HEK293T (cell line): ENCODE measurements at regions not wholly inside any gene's neighbourhood (a gene's known extent, or its start where the extent isn't known, plus 50 kb on each side); places are given as distances from the start of the nearest gene placed in this dataset.

Experiments used
- CTCF ChIA-PET: fragments of 350-600 bp; formaldehyde crosslinking; extraction: SDS; loops from one replicate; lab custom pipeline; 2021; ENCODE audit warnings: antibody characterized with exemption, inconsistent platforms; lab: Yijun Ruan, JAX
- POLR2A ChIA-PET: fragments of 350-600 bp; formaldehyde crosslinking; extraction: SDS; loops from one replicate; lab custom pipeline; 2020; ENCODE audit warnings: antibody characterized with exemption, inconsistent platforms; lab: Yijun Ruan, JAX
- DNase-seq: peaks from one replicate; pipeline ENCODE4 v3.0.0; 2012; ENCODE audit warnings: mixed read lengths; ENCODE audit errors: extremely low spot score
- ARNT ChIP-seq: fragments of 450-650 bp; IDR thresholded peaks from 2 replicates; pipeline ENCODE4 v1.6.1; 2017; ENCODE audit warnings: mild to moderate bottlenecking
- BHLHE40 ChIP-seq: fragments of 450-650 bp; IDR thresholded peaks from 2 replicates; pipeline ENCODE4 v1.6.1; 2016; ENCODE audit warnings: mild to moderate bottlenecking, moderate library complexity, borderline replicate concordance
- CTBP1 ChIP-seq: fragments of 450-650 bp; IDR thresholded peaks from 2 replicates; pipeline ENCODE4 v1.6.1; 2016; ENCODE audit warnings: borderline replicate concordance
- ELF4 ChIP-seq: fragments of 450-650 bp; IDR thresholded peaks from 2 replicates; pipeline ENCODE4 v1.6.1; 2017; ENCODE audit warnings: antibody characterized with exemption
- FOXA1 ChIP-seq: fragments of 450-650 bp; IDR thresholded peaks from 2 replicates; pipeline ENCODE4 v1.6.1; 2016; ENCODE audit warnings: mild to moderate bottlenecking
- FOXK2 ChIP-seq: fragments of 450-650 bp; IDR thresholded peaks from 2 replicates; pipeline ENCODE4 v1.6.1; 2016; ENCODE audit warnings: mild to moderate bottlenecking
- FOXM1 ChIP-seq: fragments of 450-650 bp; IDR thresholded peaks from 2 replicates; pipeline ENCODE4 v1.6.1; 2017; ENCODE audit warnings: mild to moderate bottlenecking, borderline replicate concordance
- HDGF ChIP-seq: fragments of 450-650 bp; IDR thresholded peaks from 2 replicates; pipeline ENCODE4 v1.6.1; 2017; ENCODE audit warnings: antibody characterized with exemption, borderline replicate concordance
- L3MBTL2 ChIP-seq: fragments of 450-650 bp; conservative IDR thresholded peaks from 2 replicates; pipeline ENCODE4 v1.6.1; 2016; ENCODE audit warnings: mild to moderate bottlenecking
- LEF1 ChIP-seq: fragments of 450-650 bp; IDR thresholded peaks from 2 replicates; pipeline ENCODE4 v1.6.1; 2017; ENCODE audit warnings: mild to moderate bottlenecking, borderline replicate concordance
- NFRKB ChIP-seq: fragments of 450-650 bp; IDR thresholded peaks from 2 replicates; pipeline ENCODE4 v1.6.1; 2016; ENCODE audit warnings: mild to moderate bottlenecking, moderate library complexity
- SP1 ChIP-seq: fragments of 450-650 bp; IDR thresholded peaks from 2 replicates; pipeline ENCODE4 v1.6.1; 2017
- SUZ12 ChIP-seq: fragments of 450-650 bp; IDR thresholded peaks from 2 replicates; pipeline ENCODE4 v1.6.1; 2016; ENCODE audit warnings: mild to moderate bottlenecking
- TARDBP ChIP-seq: fragments of 450-650 bp; IDR thresholded peaks from 2 replicates; pipeline ENCODE4 v1.6.1; 2016
- ZNF384 ChIP-seq: fragments of 450-650 bp; IDR thresholded peaks from 2 replicates; pipeline ENCODE4 v1.6.1; 2016
- TF ChIP-seq, protein P1 (sequence below): fragments of 450-650 bp; IDR thresholded peaks from 2 replicates; pipeline ENCODE4 v1.6.1; 2016

DNA sequence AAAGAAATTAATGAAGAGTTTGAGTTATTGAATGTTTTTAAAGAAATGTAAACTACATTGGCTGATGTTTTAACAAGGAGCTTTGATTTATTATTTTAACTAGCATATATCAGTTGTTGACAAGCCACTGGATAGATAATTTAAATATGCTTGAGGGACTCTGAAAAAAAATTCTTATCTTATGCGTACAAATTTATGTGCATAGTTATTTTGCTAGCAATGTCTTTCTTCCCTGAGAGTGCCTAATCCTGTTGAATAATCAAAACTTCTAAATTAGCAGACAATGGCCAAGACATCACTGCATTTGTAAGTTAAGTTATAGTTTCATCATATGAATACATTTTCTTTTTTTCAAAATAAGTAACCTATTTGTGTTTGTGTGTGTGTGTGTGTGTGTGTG is 342.3 kb downstream of the MED10 start:
- ChIA-PET POLR2A (no interaction called here), CTCF (no interaction called here)
- TF ChIP-seq HDGF (no peak), FOXK2 (no peak), NFRKB (no peak), TARDBP (no peak), L3MBTL2 (no peak), FOXM1 (no peak), FOXA1 (no peak), SP1 (no peak), ELF4 (no peak), BHLHE40 (no peak), SUZ12 (no peak)
- TF ChIP-seq, protein P1, sequence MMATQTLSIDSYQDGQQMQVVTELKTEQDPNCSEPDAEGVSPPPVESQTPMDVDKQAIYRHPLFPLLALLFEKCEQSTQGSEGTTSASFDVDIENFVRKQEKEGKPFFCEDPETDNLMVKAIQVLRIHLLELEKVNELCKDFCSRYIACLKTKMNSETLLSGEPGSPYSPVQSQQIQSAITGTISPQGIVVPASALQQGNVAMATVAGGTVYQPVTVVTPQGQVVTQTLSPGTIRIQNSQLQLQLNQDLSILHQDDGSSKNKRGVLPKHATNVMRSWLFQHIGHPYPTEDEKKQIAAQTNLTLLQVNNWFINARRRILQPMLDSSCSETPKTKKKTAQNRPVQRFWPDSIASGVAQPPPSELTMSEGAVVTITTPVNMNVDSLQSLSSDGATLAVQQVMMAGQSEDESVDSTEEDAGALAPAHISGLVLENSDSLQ, result no peak
- DNase-seq, result no peak

DNA sequence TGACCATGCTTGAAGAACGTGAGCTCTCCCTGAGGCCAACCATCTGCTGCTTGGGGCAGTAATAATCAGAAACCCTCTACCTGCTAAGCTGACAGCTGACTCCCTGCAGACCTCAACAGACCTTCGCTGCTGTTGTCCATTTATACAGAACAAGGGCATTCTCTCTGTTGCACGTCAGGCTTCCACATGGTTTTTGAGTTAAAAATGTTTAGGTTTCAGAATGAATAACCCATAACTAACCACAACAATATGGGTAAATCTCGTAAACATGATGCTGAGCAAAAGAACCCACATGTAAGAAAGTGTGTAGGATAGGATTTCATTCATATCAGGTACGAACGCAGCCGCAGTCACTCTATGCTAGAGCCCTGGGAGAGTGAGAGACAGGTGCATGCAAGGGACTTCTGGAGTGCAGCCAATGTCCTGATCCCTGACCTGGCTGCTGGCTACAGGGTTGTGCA is 348.5 kb downstream of the MED10 start:
- ChIA-PET POLR2A (no interaction called here), CTCF (no interaction called here)
- TF ChIP-seq ELF4 (no peak), ARNT (no peak), HDGF (no peak), NFRKB (no peak), ZNF384 (no peak)
- TF ChIP-seq, protein P1, result no peak
- DNase-seq, result no peak

DNA sequence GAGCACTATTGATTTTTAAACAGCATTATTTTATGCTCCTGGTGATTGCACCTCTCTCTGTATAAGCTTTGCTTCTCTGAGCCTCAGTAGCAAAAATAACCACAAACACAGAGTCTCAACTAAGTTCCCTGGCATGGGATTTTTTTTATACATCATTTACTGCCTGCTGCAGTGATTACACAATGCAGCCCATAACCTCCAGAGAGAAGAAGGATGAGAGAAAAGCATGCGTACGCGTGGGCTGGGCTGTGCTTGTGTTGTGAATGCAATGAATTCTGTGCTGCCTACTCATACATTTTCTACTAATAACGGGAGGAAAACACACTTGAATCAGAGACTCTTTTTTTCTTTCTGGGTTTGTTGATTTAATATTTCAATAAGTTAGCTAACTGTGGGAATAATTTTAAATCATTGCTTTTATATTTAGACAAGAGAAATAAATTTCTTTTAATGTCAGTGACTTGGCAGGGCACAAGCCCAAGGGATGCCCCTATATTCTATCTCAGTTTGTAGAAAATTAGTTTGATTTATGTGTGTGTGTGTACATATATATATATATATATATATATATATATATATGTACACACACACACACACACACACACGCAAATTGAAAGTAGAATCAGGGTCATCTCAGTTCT is 351.5 kb downstream of the MED10 start:
- POLR2A ChIA-PET, result no interaction called here
- CTCF ChIA-PET, result no interaction called here
- DNase-seq, result no peak
- TF ChIP-seq HDGF (no peak), NFRKB (no peak), L3MBTL2 (no peak), LEF1 (no peak), TARDBP (no peak)

DNA sequence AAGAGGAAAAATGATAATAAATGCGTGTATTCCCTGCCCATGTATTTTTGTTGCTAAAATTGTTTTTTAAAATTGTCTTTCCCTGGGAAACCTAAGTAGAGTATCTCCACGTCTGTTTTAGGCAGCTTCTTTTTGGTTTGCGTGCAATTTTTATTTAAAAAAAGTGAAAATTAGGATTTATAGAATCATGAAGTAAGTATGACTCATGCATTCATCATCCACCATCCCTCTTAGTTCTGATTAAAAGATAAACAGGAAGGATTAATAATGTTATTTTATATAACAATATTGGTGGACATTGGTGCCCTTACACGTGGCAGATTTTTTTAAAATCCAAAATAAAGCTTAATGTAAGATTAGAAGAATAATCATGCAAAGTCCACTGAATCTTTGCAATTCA is 358.7 kb downstream of the MED10 start:
- POLR2A ChIA-PET, result no interaction called here
- TF ChIP-seq ARNT (no peak), L3MBTL2 (no peak), SP1 (no peak), FOXA1 (no peak), ELF4 (no peak), CTBP1 (no peak), HDGF (no peak), NFRKB (no peak), FOXM1 (no peak), BHLHE40 (no peak)
- CTCF ChIA-PET, result no interaction called here
- no peak for DNase-seq

DNA sequence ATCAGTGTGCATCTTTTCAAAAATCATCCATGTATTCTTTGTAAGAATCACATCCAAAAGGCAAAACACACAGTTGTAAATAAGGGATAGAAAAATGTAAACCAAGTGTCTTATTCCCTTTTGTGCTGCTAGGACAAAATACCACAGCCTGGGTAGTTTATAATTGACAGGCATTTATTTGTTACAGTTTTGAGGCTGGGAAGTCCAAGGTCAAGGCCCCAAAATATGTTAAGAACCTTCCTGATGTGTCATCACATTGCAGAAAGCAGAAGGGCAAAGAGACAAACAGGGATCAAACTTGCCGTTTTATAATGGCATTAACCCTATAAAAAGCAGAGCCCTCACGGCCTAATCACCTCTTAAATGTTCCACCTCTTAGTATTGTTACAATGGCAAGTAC is 364.8 kb downstream of the MED10 start:
- TF ChIP-seq, protein P1, result no peak
- no peak for DNase-seq
- CTCF ChIA-PET, result no interaction called here
- POLR2A ChIA-PET, result no interaction called here

DNA sequence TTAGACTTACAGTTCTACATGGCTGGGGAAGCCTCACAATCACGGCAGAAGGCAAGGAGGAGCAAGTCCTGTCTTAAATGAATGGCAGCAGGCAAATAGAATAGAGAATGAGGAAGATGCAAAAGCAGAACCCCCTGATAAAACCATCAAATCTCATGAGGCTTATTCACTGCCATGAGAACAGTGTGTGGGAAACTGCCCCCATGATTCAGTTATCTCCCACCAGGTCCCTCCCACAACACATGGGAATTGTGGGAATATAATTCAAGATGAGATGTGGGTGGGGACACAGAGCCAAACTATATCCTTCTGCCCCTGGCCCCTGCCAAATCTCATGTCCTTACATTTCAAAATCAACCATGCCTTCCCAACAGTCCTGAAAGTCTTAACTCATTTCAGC is 367.1 kb downstream of the MED10 start:
- ChIA-PET CTCF (no interaction called here), POLR2A (no interaction called here)
- TF ChIP-seq FOXK2 (no peak), NFRKB (no peak), ZNF384 (no peak), L3MBTL2 (no peak), LEF1 (no peak), FOXM1 (no peak), ELF4 (no peak), SP1 (no peak), CTBP1 (no peak), ARNT (no peak), HDGF (no peak), SUZ12 (no peak), BHLHE40 (no peak), FOXA1 (no peak)
- TF ChIP-seq, protein P1, result no peak
- no peak for DNase-seq
